ENCODE measurements at regions not wholly inside any gene's neighbourhood (a gene's known extent, or its start where the extent isn't known, plus 50 kb on each side); places are given as distances from the start of the nearest gene placed in this dataset.

DNA sequence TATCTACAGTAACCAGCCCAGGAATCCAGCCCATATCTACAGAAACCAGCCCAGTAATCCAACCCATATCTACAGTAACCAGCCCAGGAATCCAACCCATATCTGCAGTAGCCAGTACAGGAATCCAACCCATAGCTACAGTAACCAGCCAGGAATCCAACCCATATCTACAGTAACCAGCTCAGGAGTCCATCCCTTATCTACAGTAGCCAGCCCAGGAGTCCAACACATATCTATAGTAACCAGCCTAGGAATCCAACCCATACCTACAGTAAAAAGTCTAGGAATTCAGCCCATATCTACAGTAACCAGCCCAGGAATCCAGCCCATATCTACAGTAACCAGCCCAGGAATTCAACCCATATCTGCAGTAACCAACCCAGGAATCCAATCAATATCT, 445.0 kb upstream of the BOD1L1 start:
- ATAC-seq (replicated peaks) = no peak
- H3K4me3 Mint-ChIP-seq = no peak overlapping the region
- H3K4me1 Mint-ChIP-seq = peaks cover 3 to 5% of the 10 kb centered on the region in 2 donors
- no peak overlapping the region for H3K27ac Mint-ChIP-seq
- no peaks in the 10 kb centered on the region for H3K27me3 Mint-ChIP-seq
- H3K36me3 Mint-ChIP-seq = peaks cover 0 to 6% of the 10 kb centered on the region in 2 donors
- H3K9me3 Mint-ChIP-seq = peaks cover 19 to 21% of the 10 kb centered on the region in 2 donors
- DNase-seq = no peak

DNA sequence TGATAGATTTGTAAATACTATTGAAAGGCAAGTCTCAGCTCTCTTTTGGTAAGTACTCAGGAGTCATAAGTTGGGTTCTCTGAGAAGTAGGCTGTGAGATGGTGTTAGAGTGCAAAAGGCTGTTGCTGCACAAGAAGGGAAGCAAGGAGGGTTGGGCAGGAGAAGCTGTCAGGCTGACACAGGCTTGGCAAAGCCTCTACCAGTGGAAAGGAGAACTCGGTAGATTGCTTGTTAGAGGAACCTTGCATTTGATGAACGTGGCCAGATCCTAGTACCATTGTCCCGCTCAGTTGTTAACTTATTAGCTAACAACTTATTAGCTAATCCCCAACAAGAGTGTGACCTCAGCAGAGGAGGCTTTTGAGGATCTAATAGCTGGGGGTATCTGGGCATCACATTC, 449.3 kb upstream of the BOD1L1 start:
- ATAC-seq (replicated peaks) (no peak), DNase-seq (no peak)
- H3K27ac Mint-ChIP-seq = no peak overlapping the region
- H3K36me3 Mint-ChIP-seq = peaks cover 0 to 6% of the 10 kb centered on the region in 2 donors
- H3K9me3 Mint-ChIP-seq = peaks cover 17 to 20% of the 10 kb centered on the region in 2 donors
- H3K27me3 Mint-ChIP-seq = no peaks in the 10 kb centered on the region
- peaks cover 3 to 5% of the 10 kb centered on the region in 2 donors for H3K4me1 Mint-ChIP-seq
- no peak overlapping the region for H3K4me3 Mint-ChIP-seq

DNA sequence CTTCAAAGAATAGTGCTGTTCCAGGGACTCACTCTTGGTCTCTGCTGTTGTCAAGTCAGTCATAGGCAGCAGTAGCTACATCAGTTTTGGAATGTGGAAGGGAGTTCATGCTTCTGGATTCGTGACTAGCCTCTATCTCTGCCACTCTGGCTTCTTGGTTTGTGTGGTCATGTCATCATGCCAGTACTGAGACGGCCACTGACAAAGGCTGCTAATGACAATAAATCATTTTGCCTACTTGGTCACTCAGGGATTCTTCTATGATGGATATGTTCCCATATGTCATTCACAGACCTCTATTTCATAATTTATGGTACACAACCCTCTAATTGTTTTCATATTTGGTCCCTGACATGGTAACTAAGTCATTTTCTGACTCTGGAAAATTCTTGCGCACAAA, 450.8 kb upstream of the BOD1L1 start:
- no peak overlapping the region for H3K27ac Mint-ChIP-seq
- H3K27me3 Mint-ChIP-seq = no peaks in the 10 kb centered on the region
- ATAC-seq (replicated peaks) (no peak), DNase-seq (no peak)
- H3K4me1 Mint-ChIP-seq = peaks cover 3 to 5% of the 10 kb centered on the region in 2 donors
- H3K36me3 Mint-ChIP-seq = peaks cover 0 to 1% of the 10 kb centered on the region in 2 donors
- H3K9me3 Mint-ChIP-seq = peaks cover 3 to 4% of the 10 kb centered on the region in 2 donors
- no peak overlapping the region for H3K4me3 Mint-ChIP-seq

DNA sequence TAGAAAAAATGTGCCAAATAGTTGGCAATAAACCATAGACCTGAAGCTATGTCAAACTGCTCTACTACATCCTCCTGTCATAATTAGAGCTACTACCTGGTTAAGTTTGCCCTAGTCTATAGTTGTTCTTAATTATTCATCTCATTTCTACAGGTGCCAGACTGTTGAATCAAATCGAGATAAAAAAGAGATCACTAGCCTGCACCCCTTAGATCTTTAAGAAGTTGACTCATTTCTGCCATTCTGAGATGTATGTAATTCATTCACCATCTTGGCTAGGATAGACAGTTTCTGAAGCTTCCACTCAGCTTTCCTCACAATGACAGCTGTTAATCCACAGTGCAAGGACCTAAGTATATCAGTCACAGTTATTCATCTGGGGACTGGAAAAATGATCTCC, 452.1 kb upstream of the BOD1L1 start:
- no peak for ATAC-seq (replicated peaks)
- no peak for DNase-seq
- Mint-ChIP-seq H3K9me3 (no peaks in the 10 kb centered on the region), H3K4me3 (no peak overlapping the region), H3K27me3 (no peaks in the 10 kb centered on the region), H3K4me1 (peaks cover 3 to 5% of the 10 kb centered on the region in 2 donors), H3K27ac (no peak overlapping the region), H3K36me3 (no peaks in the 10 kb centered on the region)

DNA sequence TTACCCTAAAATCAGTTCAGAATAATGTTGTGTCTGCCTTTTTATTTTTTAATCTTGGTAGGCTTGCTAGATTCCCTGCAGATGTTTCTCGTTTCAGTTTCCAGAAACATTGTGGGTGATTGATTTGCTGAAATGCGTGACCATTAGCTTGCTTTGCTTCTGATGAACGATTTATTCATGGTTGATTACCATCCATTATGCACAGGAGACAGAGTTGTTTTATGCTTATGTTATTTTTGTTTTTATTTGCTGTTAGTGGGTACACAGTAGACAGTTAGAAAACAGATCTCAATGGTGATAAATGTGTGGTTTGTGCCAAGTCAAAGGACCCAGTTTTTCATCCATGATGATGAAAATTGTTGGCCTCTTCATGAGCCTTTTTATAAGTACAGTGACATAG, 455.6 kb upstream of the BOD1L1 start:
- peaks cover 4 to 10% of the 10 kb centered on the region in 2 donors for H3K9me3 Mint-ChIP-seq
- no peak overlapping the region for H3K4me3 Mint-ChIP-seq
- DNase-seq = no peak
- peaks cover under 1 to 13% of the 10 kb centered on the region in 2 donors for H3K4me1 Mint-ChIP-seq
- no peak for ATAC-seq (replicated peaks)
- no peaks in the 10 kb centered on the region for H3K27me3 Mint-ChIP-seq
- H3K36me3 Mint-ChIP-seq = no peaks in the 10 kb centered on the region
- H3K27ac Mint-ChIP-seq = no peak overlapping the region

DNA sequence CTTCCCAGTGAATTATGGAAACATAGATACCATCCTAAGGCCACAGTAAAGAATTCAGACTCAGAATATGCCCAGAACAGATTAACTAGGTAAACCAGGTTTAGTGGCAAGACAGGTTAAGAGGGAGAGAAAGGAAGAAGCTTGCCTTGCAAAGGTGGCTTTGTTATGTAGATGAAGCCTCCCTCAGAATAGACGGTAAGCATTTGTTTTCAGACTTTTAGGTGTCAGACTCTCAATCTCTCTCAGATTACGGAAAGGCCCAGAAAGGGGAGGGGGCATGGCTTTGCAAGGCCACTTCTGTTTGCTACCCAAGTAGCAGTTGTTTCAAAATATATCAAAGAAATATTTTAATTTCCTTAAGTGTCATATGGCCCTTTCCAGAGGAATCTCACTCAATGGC, 457.1 kb upstream of the BOD1L1 start:
- Mint-ChIP-seq H3K4me1 (peaks cover 7 to 13% of the 10 kb centered on the region in 2 donors), H3K9me3 (peaks cover 4 to 10% of the 10 kb centered on the region in 2 donors), H3K27ac (no peak overlapping the region), H3K27me3 (no peaks in the 10 kb centered on the region), H3K36me3 (no peaks in the 10 kb centered on the region), H3K4me3 (no peak overlapping the region)
- ATAC-seq (replicated peaks) = no peak
- no peak for DNase-seq

DNA sequence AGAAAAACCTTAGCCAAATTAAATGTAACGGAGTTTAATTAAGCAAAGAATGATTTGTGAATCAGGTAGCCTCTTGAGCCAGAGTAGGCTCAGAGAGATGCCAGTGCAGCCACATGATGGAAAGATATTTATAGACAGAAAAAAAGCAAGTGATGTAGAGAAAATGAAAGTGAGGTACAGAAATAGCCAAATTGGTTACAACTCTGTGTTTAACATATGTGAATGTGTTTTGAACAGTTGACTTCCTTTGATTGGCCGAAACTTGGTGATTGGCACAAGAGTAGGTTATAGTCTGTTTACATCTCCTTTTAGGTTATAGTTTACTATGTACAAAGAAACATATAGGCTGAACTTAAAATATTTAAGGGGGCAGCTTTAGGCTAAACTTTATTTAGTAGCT, 459.9 kb upstream of the BOD1L1 start:
- peak; percentile 65 to 71 for ATAC-seq (replicated peaks)
- no peaks in the 10 kb centered on the region for H3K36me3 Mint-ChIP-seq
- no peak overlapping the region for H3K27ac Mint-ChIP-seq
- peaks cover 0 to 4% of the 10 kb centered on the region in 2 donors for H3K27me3 Mint-ChIP-seq
- H3K9me3 Mint-ChIP-seq = peaks cover 7 to 10% of the 10 kb centered on the region in 2 donors
- peaks cover 7 to 13% of the 10 kb centered on the region in 2 donors for H3K4me1 Mint-ChIP-seq
- DNase-seq = no peak
- H3K4me3 Mint-ChIP-seq = no peak overlapping the region

DNA sequence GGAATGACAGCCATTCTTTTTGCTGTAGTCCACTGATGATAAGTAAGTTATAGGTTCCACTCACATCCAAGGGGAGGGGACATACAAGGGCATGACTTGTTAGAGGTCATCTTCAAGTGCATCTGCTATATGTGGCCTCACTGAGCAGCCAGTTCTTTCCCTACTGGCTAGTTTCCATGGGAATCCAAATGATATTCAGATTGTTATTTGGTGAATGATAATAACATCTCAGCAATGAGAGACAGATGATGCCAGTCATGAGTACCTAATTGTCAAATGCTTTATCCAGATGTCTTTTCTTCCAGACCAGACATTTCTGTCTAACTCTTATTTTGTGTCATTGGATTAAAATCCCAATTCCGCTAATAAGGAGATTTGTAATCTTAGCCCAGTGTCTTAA, 460.4 kb upstream of the BOD1L1 start:
- Mint-ChIP-seq H3K27me3 (peaks cover 0 to 4% of the 10 kb centered on the region in 2 donors), H3K36me3 (no peaks in the 10 kb centered on the region), H3K4me1 (peaks cover 7 to 13% of the 10 kb centered on the region in 2 donors), H3K4me3 (no peak overlapping the region), H3K9me3 (peaks cover 7 to 10% of the 10 kb centered on the region in 2 donors), H3K27ac (no peak overlapping the region)
- DNase-seq (no peak), ATAC-seq (replicated peaks) (no peak)

DNA sequence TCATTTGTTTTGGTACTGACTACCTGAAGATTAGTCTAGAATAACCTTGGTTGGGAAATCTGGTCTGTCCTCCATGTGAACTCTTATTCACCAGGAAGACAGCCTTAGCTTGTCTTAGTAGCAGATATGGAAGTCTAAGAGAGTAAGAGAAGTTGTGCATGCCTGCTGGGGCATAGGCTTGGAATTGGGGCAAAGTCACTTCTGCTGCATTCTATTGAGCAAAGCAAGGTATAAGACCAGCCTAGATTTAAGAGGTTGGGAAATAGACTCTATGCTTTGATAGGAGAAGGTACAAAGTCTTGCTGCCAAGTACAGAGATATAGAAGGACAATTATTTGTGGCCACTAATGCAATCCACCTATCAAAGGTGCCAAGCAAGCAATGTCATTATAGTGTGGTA, 464.0 kb upstream of the BOD1L1 start:
- Mint-ChIP-seq H3K27me3 (peaks cover 0 to 4% of the 10 kb centered on the region in 2 donors), H3K36me3 (no peaks in the 10 kb centered on the region), H3K4me3 (no peak overlapping the region), H3K27ac (no peak overlapping the region), H3K9me3 (peaks cover 0 to 3% of the 10 kb centered on the region in 2 donors), H3K4me1 (peaks cover 7 to 11% of the 10 kb centered on the region in 2 donors)
- DNase-seq (no peak), ATAC-seq (replicated peaks) (no peak)

DNA sequence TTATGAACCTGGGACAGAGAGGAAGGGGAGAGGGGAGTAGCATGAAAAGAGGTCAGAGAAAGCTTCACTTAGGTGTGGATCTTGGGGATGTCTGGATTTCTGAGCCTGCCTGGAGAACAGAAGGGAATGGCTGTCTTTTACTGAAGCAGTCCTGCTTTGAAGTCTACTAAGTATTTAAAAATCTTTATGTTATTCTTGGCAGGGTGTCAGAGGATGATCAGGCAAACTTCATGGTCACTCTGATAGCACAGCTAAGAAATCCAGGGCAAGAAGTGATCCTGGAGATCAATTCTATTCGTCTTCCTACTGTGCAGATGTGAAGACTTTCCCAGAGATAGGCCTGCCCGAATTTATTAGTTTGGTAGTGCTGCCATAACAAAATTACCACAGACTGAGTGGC, 464.4 kb upstream of the BOD1L1 start:
- peaks cover 7% of the 10 kb centered on the region in 2 donors for H3K4me1 Mint-ChIP-seq
- H3K4me3 Mint-ChIP-seq = no peak overlapping the region
- H3K36me3 Mint-ChIP-seq = no peaks in the 10 kb centered on the region
- peaks cover 0 to 4% of the 10 kb centered on the region in 2 donors for H3K27me3 Mint-ChIP-seq
- no peak overlapping the region for H3K27ac Mint-ChIP-seq
- peaks cover 0 to 3% of the 10 kb centered on the region in 2 donors for H3K9me3 Mint-ChIP-seq
- DNase-seq (no peak), ATAC-seq (replicated peaks) (no peak)

DNA sequence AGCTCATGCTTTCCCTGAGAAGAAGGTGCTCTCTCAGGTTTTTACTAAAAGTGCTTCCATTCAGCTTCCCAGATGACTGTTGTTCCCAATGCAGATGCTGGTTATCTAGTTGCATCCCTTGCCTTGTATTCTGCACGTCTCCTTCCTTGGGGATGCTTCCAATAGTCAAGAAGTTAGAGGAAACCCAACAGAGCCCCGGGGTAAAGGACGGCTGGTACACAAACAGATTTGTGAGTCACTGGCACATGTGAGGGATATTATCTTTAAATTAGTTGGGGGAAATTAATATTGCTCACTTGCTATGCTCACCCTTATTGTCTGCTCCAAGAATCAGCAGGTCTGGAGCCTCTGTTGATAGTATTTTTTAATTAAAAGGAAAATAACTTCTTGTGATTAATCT, 465.2 kb upstream of the BOD1L1 start:
- Mint-ChIP-seq H3K27ac (no peak overlapping the region), H3K9me3 (peaks cover 0 to 3% of the 10 kb centered on the region in 2 donors), H3K4me1 (peaks cover 0 to 7% of the 10 kb centered on the region in 2 donors), H3K36me3 (no peaks in the 10 kb centered on the region), H3K27me3 (peaks cover 0 to 4% of the 10 kb centered on the region in 2 donors), H3K4me3 (no peak overlapping the region)
- ATAC-seq (replicated peaks) = no peak
- no peak for DNase-seq

DNA sequence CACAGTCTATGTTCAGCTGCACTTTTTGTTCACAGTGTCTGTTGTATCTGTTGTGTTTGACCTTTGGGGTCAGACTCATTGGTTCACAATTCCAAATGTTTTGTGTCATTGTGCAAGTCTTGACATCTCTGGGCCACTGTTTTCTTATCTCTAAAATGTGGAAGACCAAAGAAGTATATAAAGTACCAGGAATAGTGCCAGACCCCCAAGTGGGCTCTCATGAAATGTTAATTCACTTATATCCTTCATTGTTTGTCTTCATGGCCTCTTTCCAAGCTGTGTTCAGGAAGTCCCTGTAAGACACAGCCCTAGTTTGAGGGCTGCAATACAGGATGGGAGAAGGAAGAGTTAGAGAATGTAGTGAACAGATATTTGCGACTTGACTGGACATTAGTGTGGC, 468.3 kb upstream of the BOD1L1 start:
- H3K9me3 Mint-ChIP-seq = peaks cover 0 to 3% of the 10 kb centered on the region in 2 donors
- no peak for ATAC-seq (replicated peaks)

DNA sequence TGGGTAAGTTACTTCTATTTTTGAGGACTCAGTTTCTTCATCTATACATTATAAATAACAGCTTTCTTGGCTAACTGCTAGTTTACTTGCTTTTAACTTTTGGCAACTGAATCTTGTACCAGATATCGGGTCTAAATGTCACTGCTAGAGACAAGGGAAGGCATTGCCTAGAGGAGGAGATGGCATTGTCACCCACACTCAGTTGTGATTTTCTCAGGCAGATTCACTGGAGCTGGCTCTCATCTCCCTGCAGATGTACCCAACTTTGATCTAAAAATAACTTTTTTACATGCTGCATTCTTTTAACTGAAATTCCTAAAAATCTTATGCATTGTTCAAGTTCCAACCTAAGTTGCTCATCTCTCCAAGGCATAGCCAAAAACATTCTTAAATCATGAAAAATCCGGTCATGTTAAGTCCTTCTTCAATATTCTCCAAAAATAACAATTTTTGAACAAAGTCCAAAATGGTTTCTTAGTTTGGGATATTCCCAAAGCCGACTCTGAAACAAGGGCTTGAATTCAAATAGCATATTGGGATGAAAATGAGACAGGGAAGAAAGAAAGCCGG, 469.0 kb upstream of the BOD1L1 start:
- no peaks in the 10 kb centered on the region for H3K36me3 Mint-ChIP-seq
- ATAC-seq (replicated peaks) = no peak
- no peak for DNase-seq
- peaks cover 0 to 4% of the 10 kb centered on the region in 2 donors for H3K27me3 Mint-ChIP-seq
- no peaks in the 10 kb centered on the region for H3K4me1 Mint-ChIP-seq
- no peaks in the 10 kb centered on the region for H3K9me3 Mint-ChIP-seq
- no peak overlapping the region for H3K27ac Mint-ChIP-seq
- no peak overlapping the region for H3K4me3 Mint-ChIP-seq

More for the DNA sequence above, 468.3 kb upstream of the BOD1L1 start:
- H3K4me3 Mint-ChIP-seq = no peak overlapping the region
- no peaks in the 10 kb centered on the region for H3K36me3 Mint-ChIP-seq
- no peak for DNase-seq
- H3K27ac Mint-ChIP-seq = no peak overlapping the region
- peaks cover 0 to 4% of the 10 kb centered on the region in 2 donors for H3K27me3 Mint-ChIP-seq
- no peaks in the 10 kb centered on the region for H3K4me1 Mint-ChIP-seq

DNA sequence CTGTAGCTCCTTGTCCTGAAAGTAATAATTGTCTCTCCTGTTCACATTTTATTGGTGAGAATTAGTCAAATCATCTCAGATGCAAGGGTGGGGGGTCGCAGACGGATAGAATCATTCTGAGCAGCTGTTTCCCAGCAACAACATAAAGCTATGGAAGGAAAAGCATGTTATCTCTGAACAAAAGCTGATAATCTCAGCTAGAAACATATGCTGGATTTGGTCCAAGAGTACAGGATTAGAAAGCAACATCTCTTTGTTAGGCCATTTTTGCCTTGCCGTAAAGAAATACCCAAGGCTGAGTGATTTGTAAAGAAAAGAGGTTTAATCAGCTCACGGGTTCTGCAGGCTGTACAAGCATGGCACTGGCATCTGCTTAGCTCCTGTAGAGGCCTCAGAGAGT, 472.8 kb upstream of the BOD1L1 start:
- DNase-seq (no peak), ATAC-seq (replicated peaks) (no peak)
- no peaks in the 10 kb centered on the region for H3K9me3 Mint-ChIP-seq
- H3K27ac Mint-ChIP-seq = no peak overlapping the region
- no peak overlapping the region for H3K4me3 Mint-ChIP-seq
- H3K27me3 Mint-ChIP-seq = no peaks in the 10 kb centered on the region
- H3K4me1 Mint-ChIP-seq = no peaks in the 10 kb centered on the region
- H3K36me3 Mint-ChIP-seq = no peaks in the 10 kb centered on the region

DNA sequence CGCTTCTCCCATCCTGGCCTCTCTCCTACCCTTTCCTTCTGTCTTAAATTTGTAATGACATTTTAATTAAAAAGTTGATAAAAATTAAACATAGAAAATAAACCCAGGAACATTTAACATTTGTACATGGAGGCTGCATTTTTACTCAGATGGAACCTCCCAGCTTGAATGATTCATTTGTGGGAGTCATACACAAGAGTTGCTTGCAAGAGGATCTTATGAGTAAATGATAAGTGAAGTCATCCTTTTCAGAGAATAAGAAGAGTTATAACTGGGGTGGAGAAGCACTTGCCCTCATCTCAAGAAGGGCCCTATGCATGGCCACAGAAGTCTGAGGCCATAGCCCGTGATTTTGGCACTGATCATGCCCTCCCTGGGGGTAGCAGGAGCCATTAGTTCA, 482.9 kb upstream of the BOD1L1 start:
- H3K27me3 Mint-ChIP-seq = peaks cover 27 to 29% of the 10 kb centered on the region in 2 donors
- ATAC-seq (replicated peaks) (no peak), DNase-seq (no peak)
- no peak overlapping the region for H3K27ac Mint-ChIP-seq
- no peak overlapping the region for H3K4me3 Mint-ChIP-seq
- no peaks in the 10 kb centered on the region for H3K36me3 Mint-ChIP-seq
- peaks cover 5 to 10% of the 10 kb centered on the region in 2 donors for H3K9me3 Mint-ChIP-seq
- H3K4me1 Mint-ChIP-seq = peaks cover 0 to 8% of the 10 kb centered on the region in 2 donors

All from stimulated activated naive B cell treated with anti-CD40 and anti-IgM and Interleukin-4, amounts not matched to agents 10 μg/mL and 1 μg/mL and 100 μg/mL, for 72 hours (primary cell).